ACHN (cell line): ENCODE measurements at regions not wholly inside any gene's neighbourhood (a gene's known extent, or its start where the extent isn't known, plus 50 kb on each side); places are given as distances from the start of the nearest gene placed in this dataset.

ENCODE experiments used
- DNase-seq: peaks from one replicate; pipeline ENCODE4 v3.0.0-alpha.2; 2015
- in situ Hi-C: cut with HindIII; loops from 2 replicates; pipeline ENCODE4 v1.10.0; 2017; ENCODE audit warnings: low sequenced_read_pairs, low pct_ligation_motif_present, low pct_unique_long_range_greater_than_20kb

DNA sequence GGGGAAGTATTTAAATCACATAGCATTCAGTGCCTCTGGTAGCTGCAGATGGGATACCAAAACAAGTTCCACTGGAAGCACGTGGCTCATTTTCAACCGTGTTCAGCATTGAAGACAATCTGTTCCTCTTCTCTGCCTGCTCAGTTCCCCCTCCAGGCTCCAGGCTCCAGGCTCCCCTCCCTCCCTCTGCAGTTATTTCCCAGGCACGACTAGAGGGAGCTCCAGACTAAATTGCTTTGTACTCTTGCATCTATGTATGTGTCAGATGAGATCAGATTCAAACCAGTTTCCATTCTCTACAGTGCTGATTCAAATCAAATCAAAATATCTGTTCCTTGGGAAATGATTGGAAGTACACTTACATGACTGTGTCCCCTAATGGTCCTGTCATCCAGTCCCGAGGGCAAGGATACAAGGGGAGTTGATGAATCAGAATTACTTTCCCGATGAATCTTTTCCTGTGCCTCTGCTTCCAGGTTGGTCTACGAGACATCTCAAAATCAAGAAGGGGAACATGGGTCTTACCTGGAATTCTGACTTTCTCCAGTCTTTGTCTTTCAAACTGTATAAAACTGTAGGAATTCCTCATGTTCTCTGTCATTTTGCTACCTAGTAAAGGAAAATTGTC lies 600.5 kb downstream of the EDEM1 start:
- in situ Hi-C loops = no loop called here
- no peak for DNase-seq

DNA sequence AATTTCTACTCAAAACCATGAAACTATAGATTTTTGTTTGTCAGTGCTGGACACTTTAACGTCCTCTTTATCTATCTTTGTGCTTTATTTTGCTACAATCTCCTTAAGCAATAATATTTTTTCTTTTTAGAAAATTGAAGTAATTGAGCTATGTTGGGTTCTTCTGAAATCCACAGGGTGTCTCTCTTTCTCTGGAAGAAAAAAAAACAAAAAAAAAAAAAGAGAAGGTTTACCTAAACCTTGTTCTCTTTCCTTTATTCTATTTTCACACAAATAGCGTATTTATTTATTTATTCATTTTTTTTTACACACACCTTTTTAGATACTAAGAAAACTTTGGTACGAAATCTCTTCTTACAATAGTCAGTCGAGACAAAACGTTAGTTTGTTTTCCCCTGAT lies 601.0 kb downstream of the EDEM1 start:
- no peak for DNase-seq
- in situ Hi-C loops = no loop called here

DNA sequence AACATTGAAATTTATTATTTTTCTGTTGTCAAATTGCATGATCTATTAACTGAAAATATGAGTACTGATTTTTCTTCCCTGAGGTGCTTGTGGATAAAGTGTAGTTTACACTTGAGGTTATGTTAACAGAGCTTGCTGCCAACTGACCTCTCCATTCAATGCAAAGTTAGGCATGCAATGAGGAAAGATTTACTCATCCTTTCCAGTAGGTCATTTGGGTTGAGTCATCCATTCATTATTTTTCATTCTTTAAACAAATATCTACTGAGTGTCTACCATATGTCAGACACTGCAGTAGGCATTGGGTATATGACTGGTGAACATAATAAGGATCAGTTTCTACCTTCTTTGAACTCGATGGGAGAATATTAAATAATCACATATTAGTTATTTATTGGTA lies 604.1 kb downstream of the EDEM1 start:
- in situ Hi-C loops = no loop called here
- DNase-seq = no peak

DNA sequence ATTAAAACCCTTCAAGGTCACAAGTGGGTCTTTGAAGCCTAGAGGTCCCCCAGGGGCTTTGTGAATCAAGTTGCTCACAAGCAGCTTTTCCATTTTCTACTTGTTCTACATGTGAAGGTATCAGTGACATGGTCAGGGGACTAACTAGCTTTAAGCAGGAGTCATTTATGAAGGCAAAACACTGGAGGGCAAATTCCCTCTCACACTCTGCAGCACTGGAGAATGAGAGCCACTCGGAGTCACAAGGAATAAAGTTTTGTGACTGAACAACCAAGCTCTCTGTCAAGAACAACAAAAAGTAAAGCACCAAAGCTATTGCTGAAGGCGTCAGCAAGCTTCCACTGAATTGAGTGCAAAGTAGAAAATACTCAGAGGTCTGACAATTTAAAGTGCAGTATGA lies 609.0 kb downstream of the EDEM1 start:
- in situ Hi-C loops = no loop called here
- DNase-seq = no peak

DNA sequence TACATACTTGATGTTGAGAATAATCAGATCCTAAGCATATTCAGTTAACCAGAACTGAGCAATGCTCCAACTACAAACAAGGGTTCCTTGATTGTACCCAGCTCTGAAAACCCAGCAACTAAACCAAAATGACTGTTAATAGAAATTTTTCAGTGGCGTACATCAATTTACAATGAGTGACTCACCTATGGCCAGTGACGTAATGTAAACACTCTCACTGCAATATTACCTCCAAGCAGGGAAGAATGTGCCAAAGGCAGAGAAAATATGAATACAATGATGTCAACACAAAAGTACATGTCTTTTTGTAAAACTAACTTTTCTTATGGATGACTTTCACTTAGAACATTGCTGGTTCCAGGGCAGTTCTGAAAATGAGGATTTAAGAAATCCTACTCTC lies 611.3 kb downstream of the EDEM1 start:
- no peak for DNase-seq

DNA sequence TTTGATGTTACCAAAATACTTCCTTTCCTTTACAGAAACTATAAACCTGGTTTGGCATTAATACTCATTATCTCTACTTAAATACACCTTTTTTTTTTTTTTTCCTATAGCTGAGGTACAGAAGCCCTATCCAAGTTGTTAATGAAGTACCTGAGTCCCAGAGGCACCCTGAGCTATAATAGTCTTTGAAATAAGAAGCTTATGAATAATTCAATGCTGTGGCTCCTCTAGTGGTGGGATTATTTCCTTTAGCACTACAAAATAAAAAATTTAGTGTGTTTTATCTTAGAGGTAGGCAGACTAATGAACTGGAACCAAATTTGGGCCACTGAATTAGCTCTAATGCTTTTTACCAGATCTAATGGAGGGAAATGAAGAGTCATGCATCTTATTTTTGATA lies 611.9 kb downstream of the EDEM1 start:
- DNase-seq = no peak
- in situ Hi-C loops = no loop called here

More for the DNA sequence above, 611.3 kb downstream of the EDEM1 start:
- in situ Hi-C loops = no loop called here

DNA sequence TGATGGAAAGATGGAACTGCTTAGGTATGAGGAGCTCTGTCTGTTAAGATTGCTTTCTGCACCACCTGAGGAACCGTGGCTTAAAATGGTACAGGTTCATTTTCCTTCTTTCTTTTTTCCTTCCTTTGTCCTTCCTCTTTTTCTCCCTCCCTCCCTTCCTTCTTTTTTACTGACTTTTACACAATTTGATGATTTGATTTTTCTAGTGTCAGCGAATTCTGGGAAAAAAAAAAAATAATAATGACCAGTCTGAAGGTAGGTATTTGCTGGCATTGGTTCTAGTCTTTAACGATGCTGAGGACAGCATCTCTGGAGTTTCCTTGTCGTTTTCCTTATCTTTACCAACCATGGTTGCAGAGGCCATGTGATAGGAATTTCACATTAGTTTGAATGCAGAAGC lies 613.5 kb downstream of the EDEM1 start:
- in situ Hi-C loops = no loop called here
- DNase-seq = no peak

DNA sequence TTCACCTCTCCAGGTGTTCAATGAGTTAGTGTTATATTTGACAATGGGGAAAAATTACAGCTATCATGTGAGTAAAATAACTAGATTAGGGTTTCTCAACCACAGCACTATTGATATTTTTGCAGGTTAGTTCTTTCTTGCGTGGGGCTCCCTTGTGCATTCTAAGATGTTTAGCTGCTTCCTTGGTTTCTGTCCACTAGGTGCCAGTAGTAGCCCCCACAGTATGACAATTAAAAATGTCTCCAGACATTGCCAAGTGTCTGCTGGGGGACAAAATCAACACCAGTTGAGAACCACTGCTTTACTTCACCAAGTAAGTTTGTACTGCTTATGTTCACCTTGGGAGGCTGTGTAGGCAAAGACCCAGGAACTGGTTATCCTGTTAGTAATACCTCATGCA lies 618.7 kb downstream of the EDEM1 start:
- in situ Hi-C loops = no loop called here

DNA sequence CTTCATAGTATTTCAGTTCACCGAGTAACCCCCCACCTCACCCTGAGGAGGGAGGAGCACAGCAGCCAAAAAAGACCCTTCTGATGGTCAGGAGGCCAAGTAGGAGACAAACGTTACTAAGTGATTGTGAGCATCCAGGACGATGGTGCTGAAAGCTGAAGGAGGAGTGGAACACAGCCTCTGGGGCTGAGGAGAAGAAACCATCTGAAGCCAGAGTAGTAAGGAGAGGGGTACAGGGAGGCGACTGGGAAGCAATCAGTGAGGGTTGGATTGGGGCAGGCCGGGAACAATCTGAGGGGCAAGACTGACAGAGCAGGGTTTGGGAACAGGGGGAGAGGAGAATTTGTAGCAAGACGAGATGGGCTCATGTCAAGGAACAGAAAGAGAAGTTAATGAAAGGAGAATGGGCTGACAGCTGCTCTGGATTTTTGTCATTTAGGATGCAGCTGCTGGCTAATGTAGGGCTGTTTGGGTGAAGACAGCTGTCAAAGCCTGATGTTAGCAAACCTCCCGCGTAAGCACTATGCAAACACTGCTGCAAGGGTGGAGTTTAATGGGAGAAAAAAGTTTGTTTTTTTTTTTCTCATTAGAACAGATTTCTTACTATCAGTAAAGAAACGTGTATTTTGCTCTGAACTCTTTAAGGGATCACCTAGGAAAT lies 622.2 kb downstream of the EDEM1 start:
- no peak for DNase-seq
- in situ Hi-C loops = no loop called here

More for the DNA sequence above, 618.7 kb downstream of the EDEM1 start:
- peak; percentile 8 for DNase-seq

DNA sequence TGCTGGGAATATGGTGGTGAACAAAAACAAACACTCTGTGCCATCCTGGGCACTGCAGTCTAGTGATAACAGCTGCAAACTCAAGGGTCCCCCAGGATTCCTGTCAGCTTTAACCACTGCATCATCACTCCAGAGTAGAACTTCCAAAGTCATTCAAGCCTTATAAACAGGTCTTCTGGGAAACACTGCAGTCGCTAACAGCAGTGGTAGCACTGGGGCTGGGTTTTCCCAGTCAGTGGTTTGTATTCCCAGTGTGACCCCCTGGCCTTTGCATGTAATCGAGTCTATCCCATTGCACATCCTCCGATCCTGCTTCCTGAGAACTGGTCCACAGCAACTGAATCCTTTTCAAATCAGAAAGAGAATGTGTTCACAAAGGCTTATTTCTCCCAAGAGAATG lies 623.5 kb downstream of the EDEM1 start:
- in situ Hi-C loops = no loop called here
- no peak for DNase-seq

DNA sequence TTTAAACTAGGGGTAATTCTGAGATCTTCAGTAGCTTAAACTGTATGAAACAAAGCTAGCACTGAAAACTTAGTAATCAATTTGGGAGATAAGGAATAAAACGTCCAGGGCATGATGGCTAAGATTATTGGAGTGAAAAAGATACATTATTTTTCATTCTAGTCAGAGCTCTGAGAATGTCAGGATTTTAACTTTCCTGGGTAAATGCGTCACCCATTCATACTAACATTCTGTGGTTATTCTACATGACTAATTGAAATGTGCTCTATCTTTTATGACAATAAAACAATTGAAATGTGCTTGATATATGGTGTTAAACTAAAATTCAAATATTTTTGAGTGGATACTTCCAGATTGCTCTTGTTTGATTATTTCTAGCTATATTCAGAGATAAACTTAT lies 626.0 kb downstream of the EDEM1 start:
- in situ Hi-C loops = no loop called here

DNA sequence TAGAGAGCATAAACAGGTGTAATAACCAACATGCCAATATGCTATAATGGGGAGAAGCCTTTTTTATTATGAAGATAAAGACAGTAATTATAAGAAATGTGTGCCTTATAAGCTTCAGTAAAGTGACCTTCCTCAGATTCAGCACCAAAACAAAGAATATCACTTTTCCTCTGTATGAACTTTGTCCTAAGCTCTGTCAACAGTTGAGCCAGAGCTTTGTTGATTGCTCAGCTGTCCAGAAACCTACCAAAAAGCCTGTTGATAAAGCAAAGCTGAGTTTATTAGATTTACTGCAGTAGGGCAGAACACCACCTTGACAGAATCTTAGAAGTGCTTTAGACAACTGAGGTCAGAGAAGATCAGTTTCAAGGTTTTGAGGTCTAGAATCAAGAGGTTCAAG lies 635.3 kb downstream of the EDEM1 start:
- in situ Hi-C loops = no loop called here
- no peak for DNase-seq

More for the DNA sequence above, 626.0 kb downstream of the EDEM1 start:
- no peak for DNase-seq

DNA sequence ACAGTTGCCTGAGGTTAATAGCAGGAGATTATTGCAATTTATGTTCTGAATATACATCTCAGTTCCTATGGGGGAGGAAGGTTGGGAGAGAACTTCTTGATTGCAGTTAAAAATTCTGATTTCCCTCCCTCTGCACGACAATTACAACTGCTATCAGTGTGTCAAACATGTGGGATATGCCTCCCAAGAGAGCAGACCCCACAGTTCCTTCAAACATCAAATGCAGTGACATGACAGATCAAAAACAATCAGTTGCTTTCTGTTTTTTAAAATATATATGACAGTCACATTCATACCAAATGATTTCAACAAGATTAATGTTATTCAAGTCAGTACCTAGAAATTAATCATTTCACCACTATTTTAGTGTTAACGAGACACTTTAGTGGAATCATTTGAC lies 639.0 kb downstream of the EDEM1 start:
- in situ Hi-C loops = no loop called here
- no peak for DNase-seq

DNA sequence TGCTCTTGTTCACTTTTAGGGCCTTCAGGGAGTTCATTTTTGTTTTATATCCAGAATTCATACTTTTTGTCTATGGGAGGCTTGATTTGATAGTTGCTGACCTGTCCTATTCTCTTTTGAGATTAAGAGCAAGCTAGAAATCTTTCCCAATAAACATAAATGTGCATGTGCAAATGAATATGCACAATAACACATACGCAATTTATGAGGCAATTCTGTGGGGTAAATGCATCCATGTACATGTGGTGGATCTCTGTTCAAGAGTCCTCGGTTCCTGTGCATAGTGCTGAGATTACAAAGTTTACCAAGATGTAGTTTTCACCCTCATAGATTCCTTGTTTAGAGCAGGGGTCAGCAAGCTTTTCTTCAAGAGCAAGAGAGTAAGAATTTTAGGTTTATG lies 640.7 kb downstream of the EDEM1 start:
- no peak for DNase-seq
- in situ Hi-C loops = no loop called here

DNA sequence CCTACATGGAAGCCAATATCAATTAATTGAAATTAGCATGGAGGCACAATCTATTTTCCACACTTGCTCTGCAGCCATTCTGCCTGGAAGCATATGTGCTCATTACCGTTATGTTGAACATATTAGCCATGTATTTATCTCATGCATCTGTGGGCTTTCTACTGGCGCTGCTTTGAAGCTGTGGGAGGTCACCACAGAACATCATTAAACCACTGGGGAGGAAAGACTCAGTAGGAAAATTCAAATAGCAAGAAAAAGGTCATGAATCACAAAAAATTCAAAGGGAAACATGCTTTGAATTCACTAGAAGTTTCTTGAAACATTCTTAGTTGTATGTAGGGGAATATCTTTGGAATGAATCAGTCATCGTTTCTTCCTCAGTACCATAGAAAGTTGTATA lies 652.5 kb downstream of the EDEM1 start:
- in situ Hi-C loops = no loop called here
- no peak for DNase-seq

DNA sequence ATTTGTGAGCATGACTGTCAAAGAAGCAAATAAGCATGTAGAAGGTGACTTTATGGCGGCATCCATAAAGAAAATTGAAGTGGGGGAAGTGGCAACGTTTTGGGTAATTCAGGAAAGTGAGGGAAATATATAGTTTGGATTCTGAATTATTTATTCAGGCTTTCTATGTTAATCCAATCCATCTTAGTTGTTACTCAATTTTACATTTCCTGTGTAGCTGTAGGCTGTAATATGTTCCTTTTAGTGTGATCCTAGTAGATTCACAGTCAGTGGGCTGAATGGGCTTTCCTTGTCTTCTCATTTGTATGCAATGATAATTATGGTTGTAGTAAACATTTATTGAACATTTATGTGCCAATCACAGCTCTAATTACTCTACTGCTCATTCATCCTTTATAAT lies 654.1 kb downstream of the EDEM1 start:
- in situ Hi-C loops = no loop called here
- DNase-seq = no peak

DNA sequence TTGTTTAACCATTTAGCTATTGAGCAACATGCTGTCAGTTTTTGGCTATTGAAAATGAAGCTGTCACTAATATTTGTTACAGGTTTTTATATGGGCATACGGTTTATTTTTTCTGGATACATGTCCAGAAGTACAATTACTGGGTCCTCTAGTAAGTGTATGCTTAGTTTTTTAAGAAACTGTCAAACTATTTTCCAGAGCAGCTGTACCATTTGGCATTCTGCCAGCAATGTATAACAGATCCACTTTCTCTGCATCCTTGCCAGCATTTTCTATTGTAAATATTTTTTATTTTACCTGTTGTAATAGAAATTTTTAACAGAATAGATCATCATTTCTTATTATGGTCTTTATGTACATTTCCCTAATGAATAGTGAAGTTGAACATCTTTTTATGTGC lies 658.8 kb downstream of the EDEM1 start:
- DNase-seq = no peak
- in situ Hi-C loops = no loop called here

DNA sequence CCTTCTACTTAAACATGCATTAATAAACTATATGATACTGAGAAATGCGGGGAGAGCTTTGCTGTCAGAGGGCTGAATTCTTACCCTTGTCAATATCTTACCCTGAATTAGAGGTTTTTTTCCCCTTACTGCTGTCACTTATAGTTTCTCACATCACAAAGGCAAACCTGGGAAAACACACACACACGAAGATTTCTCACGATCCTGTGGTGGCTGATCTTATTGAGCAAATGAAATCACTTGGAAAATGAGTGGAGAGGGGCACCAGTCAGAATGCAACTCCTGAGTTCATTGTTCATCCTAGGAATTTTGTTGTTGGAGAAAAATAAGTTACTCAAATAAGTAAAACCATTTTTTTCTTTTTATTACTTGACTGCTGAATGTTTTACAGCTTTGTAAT lies 673.6 kb downstream of the EDEM1 start:
- no peak for DNase-seq
- in situ Hi-C loops = no loop called here

DNA sequence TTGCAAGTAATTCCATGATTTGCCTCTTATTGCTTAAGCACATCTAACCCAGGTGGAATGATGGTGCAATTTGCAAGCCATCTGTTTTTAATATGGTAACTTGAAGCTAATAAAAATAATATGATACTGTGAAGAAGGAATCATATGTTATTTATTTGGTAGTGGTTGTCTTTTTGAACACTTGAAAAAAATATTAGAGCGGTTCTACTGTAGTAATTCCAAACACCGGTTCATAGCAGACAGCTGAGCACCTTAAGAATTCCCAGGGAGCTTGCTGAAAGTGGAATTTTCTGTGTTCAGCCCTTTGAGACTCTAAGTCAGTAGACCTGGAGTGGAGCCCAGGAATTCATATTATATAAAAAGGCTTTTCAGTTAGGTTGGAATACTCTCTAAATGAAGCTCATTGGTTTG lies 687.4 kb downstream of the EDEM1 start:
- no peak for DNase-seq
- in situ Hi-C loops = no loop called here

DNA sequence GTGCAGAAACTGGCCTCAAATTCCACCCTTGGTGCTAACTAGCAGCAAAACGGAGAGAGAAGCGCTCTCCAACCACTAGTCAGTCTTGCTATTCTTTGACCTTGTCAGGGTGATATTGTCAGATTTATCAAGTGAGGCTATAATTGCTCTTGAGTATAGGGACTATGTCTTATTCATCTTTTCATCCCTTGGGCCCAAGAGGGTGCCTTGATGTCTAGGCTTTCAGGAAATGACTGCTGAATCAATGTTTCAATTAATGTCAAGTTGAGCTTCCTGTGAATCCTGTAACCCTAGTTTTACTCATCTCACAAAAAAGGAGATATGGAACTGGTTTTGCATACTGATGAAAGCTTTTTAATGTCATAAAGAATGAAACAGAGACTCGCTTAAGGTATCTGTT lies 701.3 kb downstream of the EDEM1 start:
- DNase-seq = no peak
- in situ Hi-C loops = no loop called here

DNA sequence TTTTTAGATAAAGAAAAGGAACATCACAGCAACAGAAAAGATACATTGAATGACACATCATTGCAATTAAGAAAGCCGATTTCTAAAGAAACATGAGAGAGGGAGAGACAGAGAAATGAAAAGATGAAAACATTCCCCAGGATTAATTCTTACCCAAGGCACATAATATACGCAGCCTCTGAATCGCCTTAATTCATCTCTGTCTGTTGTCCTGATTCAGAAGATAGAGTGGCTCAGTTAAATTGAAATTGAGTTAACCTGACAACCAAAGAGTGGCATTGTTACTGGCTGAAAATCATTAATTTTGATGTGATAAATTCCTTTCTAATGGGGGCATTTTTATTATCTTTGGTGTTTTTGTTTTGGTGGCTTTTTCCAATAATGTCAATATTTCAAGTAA lies 701.9 kb downstream of the EDEM1 start:
- in situ Hi-C loops = no loop called here
- no peak for DNase-seq
